Choroid plexus epithelial cell (primary cell): ENCODE measurements at regions not wholly inside any gene's neighbourhood (a gene's known extent, or its start where the extent isn't known, plus 50 kb on each side); places are given as distances from the start of the nearest gene placed in this dataset.

ENCODE experiments used
- DNase-seq: peaks from one replicate; pipeline ENCODE4 v3.0.0-alpha.2; 2010; ENCODE audit warnings: low read depth
- H3K4me3 ChIP-seq: 2 replicates; pipeline ENCODE4 v1.5.1; 2011; ENCODE audit warnings: low read depth, mild to moderate bottlenecking, control low read depth, low read length, moderate library complexity
- CTCF ChIP-seq: conservative IDR thresholded peaks from 2 replicates; pipeline ENCODE4 v1.5.1; 2011; ENCODE audit warnings: low read depth, mild to moderate bottlenecking, control low read depth, inconsistent platforms, low read length, moderate library complexity

- no peak for DNase-seq
- TF ChIP-seq CTCF: no peak
- no peak overlapping the region for H3K4me3 ChIP-seq
These were observed 434.0 kb upstream of the LARGE1 start for GRCh38 chr22:34354071-34354817.

GRCh38 chr22:34356481-34356880, 436.2 kb upstream of the LARGE1 start:
- H3K4me3 ChIP-seq: no peak overlapping the region
- no peak for DNase-seq
- TF ChIP-seq CTCF: no peak

GRCh38 chr22:34370711-34371110, 450.4 kb upstream of the LARGE1 start:
- no peak overlapping the region for H3K4me3 ChIP-seq
- DNase-seq: no peak
- TF ChIP-seq CTCF: no peak

- no peak overlapping the region for H3K4me3 ChIP-seq
- TF ChIP-seq CTCF: no peak
- DNase-seq: no peak
These were observed 459.5 kb upstream of the LARGE1 start for GRCh38 chr22:34379825-34380224.

- TF ChIP-seq CTCF: no peak
- no peak overlapping the region for H3K4me3 ChIP-seq
- DNase-seq: no peak
These were observed 460.3 kb upstream of the LARGE1 start for GRCh38 chr22:34380532-34380931.

- no peak for DNase-seq
- H3K4me3 ChIP-seq: no peak overlapping the region
- no peak for TF ChIP-seq CTCF
These were observed 470.1 kb upstream of the LARGE1 start for GRCh38 chr22:34390400-34390799.

- H3K4me3 ChIP-seq: no peak overlapping the region
- no peak for TF ChIP-seq CTCF
- no peak for DNase-seq
These were observed 475.1 kb upstream of the LARGE1 start for GRCh38 chr22:34395370-34395769.
